HG03575 (cell line): ENCODE measurements at regions not wholly inside any gene's neighbourhood (a gene's known extent, or its start where the extent isn't known, plus 50 kb on each side); places are given as distances from the start of the nearest gene placed in this dataset.

Experiments used
- ATAC-seq: cut with Tn5 transposase; IDR thresholded peaks from one replicate; pipeline ENCODE4 v1.9.1; 2021; ENCODE audit not compliant: unreplicated experiment, insufficient number of reproducible peaks, low FRiP score; ENCODE audit errors: extremely low read depth

- no peak for ATAC-seq
Observed at GRCh38 chr5:31052937-31053658, 140.4 kb upstream of the CDH6 start.

GRCh38 chr5:31051316-31051715 lies 142.2 kb upstream of the CDH6 start:
- ATAC-seq: no peak

GRCh38 chr5:31049936-31050704 lies 143.4 kb upstream of the CDH6 start:
- ATAC-seq: no peak

- no peak for ATAC-seq
Observed at GRCh38 chr5:31049461-31049860, 144.0 kb upstream of the CDH6 start.

DNA sequence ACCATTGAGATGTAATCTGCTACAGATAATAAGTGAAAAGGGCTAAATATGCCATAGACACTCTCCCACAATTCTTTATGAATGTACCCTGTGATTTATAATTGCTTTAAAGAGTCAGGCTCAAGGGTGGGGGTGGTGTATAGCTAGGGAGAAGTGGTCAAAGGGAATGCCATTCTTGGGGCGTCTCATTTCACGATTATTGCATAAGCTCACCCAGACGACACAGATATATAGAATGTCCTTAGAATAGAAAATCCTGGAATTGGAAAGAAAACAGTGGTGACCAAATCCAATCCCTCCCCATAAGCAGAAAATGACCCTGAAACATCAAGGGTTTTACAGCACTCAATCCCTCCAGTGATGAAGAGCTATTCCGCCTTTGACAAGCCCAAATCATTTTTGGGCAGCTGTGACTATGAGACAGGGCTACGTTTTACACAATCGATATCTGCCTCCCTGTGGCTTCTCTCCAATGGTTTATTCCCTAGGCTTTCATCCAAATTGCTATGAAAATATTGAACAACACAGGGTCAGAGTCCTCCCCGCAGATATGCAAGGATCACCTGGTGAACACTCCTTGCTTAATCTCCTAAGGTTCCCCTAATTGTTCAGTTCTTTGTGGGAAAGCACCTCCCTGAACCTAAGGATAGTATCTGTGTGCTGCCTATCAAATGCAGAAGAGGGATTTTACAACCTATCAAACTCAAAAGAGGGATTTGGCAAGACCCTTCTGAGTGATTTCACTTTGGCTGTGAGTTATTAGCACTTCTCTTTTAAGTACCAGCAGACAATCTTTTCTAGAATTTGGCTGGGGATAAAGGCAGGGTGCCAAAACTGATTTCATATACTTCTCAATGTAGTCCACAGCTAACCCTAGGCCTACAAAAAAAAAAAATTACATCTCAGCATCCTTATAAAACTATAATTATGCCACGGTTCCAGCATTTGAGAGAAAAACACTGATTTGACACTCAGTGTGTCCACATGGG lies 144.9 kb upstream of the CDH6 start:
- no peak for ATAC-seq

- no peak for ATAC-seq
Observed at GRCh38 chr5:31047621-31048020, 145.9 kb upstream of the CDH6 start.

- no peak for ATAC-seq
Observed at GRCh38 chr5:31047007-31047406, 146.5 kb upstream of the CDH6 start.

DNA sequence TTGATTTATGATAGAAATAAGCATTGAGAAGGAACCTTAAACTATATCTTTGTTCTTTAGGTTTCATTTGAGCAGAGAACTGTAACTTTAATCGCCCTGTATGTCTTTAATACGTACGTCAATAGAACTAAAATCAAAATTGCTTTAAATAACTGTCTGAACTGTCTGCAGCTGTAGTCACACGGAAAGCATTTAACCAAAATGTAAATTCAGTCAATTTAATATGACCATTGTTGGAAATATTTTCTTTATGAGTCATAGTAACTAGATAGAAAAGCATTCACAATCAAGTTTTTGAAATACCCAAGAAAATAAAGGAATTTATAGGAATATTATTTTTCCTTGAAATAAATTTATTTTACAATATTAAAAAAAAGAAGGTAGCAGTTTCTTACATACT lies 157.1 kb upstream of the CDH6 start:
- ATAC-seq: no peak

DNA sequence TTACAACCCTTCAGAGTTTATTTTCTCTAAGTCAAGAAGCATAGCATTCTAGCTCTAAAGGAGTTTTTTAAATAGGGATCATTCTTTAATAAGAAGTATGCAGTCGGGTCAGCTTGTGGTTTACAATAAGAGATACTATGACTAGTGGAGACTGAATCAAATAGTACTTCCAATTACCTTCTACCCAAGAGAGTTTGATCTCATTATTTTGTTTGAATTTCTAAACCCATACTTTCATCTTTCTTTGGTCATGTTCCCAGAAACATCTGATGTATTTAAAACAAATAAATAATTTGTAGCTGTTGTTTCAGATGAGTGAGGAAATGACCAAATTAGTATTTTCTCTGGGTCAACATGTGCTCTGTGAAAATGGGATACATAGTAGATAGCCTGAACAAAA lies 160.2 kb upstream of the CDH6 start:
- ATAC-seq: no peak

DNA sequence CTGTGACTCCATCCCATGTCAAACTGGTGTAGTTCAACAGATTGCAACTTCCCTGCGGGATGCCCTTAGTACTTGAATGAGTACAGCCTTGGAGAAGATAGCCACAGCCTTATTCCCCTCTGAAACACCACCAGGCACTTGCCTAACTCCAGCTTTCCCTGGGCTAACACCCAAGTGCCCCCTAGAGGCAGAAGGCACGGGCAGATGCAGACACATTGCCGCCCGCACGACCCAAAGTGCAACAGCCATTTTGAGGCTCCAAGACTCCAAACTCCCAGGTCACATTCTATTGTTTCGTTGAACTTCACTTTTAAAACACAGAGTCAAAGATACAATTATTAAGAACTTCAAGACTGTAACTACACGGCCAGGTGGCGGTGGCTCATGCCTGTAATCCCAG lies 163.6 kb upstream of the CDH6 start:
- ATAC-seq: no peak

GRCh38 chr5:31027721-31028120 lies 165.8 kb upstream of the CDH6 start:
- ATAC-seq: no peak

GRCh38 chr5:31023105-31023504 lies 170.4 kb upstream of the CDH6 start:
- no peak for ATAC-seq

GRCh38 chr5:31021181-31021624 lies 172.3 kb upstream of the CDH6 start:
- ATAC-seq: no peak

- no peak for ATAC-seq
Observed at GRCh38 chr5:31008231-31008630, 185.3 kb upstream of the CDH6 start.

GRCh38 chr5:31007672-31008071 lies 185.8 kb upstream of the CDH6 start:
- no peak for ATAC-seq

DNA sequence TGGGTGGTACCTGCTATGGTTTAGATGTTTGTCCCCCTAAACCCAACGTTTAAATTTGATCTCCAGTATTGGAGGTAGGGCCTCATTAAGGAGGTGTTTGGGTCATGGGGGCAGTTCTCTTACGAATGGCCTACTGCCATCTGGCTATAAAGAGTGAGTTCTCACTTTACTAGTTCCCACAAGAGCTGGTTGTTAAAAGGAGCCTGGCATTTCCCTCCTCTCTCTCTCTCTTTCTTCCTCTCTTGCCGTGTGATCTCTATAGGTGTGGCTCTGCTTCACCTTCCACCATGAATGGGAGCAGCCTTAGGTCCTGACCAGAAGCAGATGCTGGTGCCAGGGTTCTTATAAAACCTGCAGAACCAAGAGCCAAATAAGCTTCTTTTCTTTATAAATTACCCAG lies 193.2 kb upstream of the CDH6 start:
- no peak for ATAC-seq

- no peak for ATAC-seq
Observed at GRCh38 chr5:30997681-30998080, 195.8 kb upstream of the CDH6 start.

DNA sequence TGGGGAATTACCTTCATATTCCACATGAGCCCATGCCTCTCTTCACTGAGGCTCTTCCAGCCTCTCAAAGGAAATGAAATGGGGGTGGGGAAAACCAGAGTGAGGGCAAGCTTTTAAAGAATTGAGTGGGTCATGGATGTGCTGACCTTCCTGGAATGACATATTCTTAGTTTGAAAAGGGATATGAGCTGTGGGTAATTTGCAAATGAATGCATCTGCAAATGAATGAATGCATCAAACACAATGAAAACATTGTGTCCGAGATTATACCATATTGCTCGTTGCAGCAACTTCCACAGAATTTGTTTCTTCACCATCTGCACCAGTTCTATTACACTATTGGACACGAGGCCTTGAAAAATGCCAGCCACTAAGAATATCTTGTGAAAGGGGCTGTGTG lies 198.6 kb upstream of the CDH6 start:
- no peak for ATAC-seq

- ATAC-seq: no peak
Observed at GRCh38 chr5:30994176-30994575, 199.3 kb upstream of the CDH6 start.
